ENCODE measurements at regions not wholly inside any gene's neighbourhood (a gene's known extent, or its start where the extent isn't known, plus 50 kb on each side); places are given as distances from the start of the nearest gene placed in this dataset.
A peak's percentile ranks its signal among the peaks of the same experiment; 100 is the strongest.

DNA sequence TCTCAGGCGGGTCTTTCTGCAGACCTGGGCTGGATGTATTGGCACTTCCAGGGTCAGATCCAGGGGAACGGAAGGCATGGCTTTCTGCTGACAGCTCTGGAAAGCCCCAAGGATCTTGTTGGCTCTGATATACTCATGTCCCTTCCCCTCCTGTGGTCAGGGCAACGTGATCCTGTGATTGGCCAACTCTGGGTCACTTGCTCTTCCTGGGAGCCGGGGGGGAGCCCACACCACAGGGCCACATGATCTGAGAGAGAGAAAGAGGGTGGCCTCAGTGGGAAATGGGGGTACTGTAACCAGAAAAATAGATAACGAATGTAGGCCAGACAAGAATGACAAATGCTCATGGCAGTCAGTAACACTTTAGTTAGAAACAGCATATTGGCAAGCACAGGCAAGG is 223.0 kb downstream of the NFATC2 start:
- Mint-ChIP-seq H3K36me3 (ENCODE audit: low read depth) (no peaks in the 10 kb centered on the region; the same call in 1 of the 2 replicates), H3K27me3 (ENCODE audit: insufficient read depth) (no peaks in the 10 kb centered on the region; the same call in 1 of the 2 replicates), H3K27ac (no peak overlapping the region), H3K4me1 (ENCODE audit: low read depth) (no peaks in the 10 kb centered on the region), H3K4me3 (no peak overlapping the region), H3K9me3 (peaks cover 11% of the 10 kb centered on the region; the same call in 1 of the 2 replicates)
- DNase-seq = no peak
- TF ChIP-seq, protein P1, sequence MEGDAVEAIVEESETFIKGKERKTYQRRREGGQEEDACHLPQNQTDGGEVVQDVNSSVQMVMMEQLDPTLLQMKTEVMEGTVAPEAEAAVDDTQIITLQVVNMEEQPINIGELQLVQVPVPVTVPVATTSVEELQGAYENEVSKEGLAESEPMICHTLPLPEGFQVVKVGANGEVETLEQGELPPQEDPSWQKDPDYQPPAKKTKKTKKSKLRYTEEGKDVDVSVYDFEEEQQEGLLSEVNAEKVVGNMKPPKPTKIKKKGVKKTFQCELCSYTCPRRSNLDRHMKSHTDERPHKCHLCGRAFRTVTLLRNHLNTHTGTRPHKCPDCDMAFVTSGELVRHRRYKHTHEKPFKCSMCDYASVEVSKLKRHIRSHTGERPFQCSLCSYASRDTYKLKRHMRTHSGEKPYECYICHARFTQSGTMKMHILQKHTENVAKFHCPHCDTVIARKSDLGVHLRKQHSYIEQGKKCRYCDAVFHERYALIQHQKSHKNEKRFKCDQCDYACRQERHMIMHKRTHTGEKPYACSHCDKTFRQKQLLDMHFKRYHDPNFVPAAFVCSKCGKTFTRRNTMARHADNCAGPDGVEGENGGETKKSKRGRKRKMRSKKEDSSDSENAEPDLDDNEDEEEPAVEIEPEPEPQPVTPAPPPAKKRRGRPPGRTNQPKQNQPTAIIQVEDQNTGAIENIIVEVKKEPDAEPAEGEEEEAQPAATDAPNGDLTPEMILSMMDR (IDR thresholded peaks at IDR 0.05) = no peak

DNA sequence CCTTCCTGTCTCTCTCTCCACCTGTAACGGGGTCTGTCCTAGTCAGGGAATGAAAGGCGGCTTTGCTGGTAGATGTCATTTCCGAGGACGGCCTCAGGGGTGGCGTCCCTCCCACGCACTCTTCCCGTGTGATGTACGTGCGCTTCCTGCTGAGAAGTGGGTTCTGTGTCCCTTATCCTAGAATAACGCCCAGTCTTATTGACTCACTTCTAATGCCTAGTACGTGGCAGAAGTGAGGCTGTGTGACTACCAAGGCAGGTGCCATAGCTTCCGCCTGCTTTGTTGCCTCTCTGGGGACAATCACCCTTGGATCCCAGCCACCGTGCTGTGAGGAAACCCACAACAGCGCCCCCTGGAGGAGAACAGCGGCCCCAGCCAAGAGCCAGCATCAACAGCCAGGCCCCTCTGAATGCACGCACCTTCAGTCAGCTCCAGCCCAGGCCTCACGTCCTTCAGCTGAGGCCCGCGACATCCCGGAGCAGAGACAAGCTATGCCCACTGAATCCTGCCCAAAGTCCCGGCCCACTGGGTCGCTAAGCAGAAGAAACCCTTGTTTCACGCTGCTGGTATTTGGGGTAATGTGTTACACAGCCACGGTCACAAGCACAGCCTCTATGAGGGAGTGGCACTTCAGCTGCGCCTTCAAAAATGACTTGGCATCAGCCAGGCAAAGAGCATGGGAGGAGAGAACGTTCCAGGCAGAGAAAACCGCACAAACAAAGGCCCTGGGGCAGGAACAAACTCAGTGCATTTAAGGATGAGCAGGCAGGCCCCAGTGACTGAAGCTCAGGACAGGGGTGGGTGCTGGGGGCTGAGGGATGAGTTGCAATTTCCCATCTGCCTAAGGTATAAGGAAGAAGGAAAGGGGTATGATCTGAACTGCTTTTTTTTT is 224.2 kb downstream of the NFATC2 start:
- no peaks in the 10 kb centered on the region for H3K4me1 Mint-ChIP-seq (ENCODE audit: low read depth)
- H3K9me3 Mint-ChIP-seq = peaks cover 11% of the 10 kb centered on the region; the same call in 1 of the 2 replicates
- TF ChIP-seq, protein P1 (IDR thresholded peaks at IDR 0.05) = peak; percentile 81
- no peak overlapping the region for H3K4me3 Mint-ChIP-seq
- H3K27ac Mint-ChIP-seq = no peak overlapping the region
- no peaks in the 10 kb centered on the region; the same call in 1 of the 2 replicates for H3K27me3 Mint-ChIP-seq (ENCODE audit: insufficient read depth)
- DNase-seq = no peak
- H3K36me3 Mint-ChIP-seq (ENCODE audit: low read depth) = no peaks in the 10 kb centered on the region; the same call in 1 of the 2 replicates

DNA sequence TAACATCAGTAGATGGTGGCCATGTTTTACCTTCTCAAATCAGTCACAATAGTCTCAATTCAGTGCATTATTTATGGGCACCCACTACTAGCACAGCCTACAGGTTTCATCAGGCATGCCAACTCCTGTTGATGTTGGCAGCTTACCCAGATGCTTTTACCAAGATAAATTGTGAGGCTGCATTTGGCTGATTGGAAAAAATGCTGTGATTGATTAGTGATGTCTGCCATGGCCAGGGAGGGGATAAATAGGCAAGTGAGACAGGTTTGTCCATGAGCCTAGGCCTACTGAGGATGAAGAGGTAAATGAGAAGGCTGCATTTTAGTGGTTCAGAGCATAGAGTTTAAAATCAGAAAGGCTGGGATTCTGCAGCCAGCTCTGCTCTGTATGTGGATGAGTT is 227.1 kb downstream of the NFATC2 start:
- Mint-ChIP-seq H3K4me1 (ENCODE audit: low read depth) (peaks cover 10% of the 10 kb centered on the region), H3K27me3 (ENCODE audit: insufficient read depth) (no peaks in the 10 kb centered on the region; the same call in 1 of the 2 replicates), H3K4me3 (no peak overlapping the region), H3K27ac (no peak overlapping the region), H3K9me3 (peaks cover 11% of the 10 kb centered on the region; the same call in 1 of the 2 replicates), H3K36me3 (ENCODE audit: low read depth) (no peaks in the 10 kb centered on the region; the same call in 1 of the 2 replicates)
- no peak for DNase-seq
- TF ChIP-seq, protein P1 (IDR thresholded peaks at IDR 0.05) = no peak

DNA sequence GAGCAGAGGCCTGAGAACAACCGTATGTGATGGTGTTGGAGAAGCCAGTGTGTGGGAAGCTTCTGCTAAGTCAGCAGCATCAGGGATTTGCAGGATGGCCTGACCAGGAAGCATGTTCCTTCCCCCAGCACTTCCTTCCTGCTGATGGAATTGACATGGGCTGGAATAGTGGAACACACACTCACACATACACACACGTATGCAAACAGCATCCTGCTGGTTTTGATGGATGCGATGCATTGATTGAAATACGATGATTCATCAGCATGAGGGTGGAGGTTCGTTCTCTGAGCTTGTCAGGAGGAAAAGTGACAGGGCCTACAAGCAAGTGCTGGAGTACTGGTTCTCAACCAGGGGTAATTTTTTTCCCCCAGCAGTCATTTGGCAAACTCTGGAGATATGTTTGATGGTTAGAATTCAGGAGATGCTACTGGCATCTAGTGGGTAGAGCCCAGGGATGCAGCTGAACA is 229.1 kb downstream of the NFATC2 start:
- no peak for DNase-seq
- no peak overlapping the region for H3K27ac Mint-ChIP-seq
- H3K9me3 Mint-ChIP-seq = peaks cover 11% of the 10 kb centered on the region; the same call in 1 of the 2 replicates
- no peak overlapping the region for H3K4me3 Mint-ChIP-seq
- H3K36me3 Mint-ChIP-seq (ENCODE audit: low read depth) = no peaks in the 10 kb centered on the region; the same call in 1 of the 2 replicates
- H3K4me1 Mint-ChIP-seq (ENCODE audit: low read depth) = peaks cover 18% of the 10 kb centered on the region
- H3K27me3 Mint-ChIP-seq (ENCODE audit: insufficient read depth) = no peaks in the 10 kb centered on the region; the same call in 1 of the 2 replicates
- TF ChIP-seq, protein P1 (IDR thresholded peaks at IDR 0.05) = 0 out of 2 replicates have a peak, but pooled peaks have one; percentile 18

DNA sequence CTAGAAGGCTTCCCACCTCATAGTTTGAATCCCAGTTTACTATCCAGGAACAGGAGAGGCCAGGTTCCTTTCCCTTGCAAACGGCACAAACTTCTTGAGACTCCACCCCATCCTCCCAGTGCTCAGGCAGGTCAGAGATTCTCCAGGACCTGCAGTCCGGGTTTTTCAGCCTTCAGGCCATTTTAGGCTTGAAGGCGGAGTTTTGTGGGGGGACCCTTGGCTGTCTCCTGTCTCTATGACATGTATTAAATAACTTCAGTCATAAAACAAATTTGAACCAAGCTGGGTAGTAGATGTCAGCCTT is 230.1 kb downstream of the NFATC2 start:
- Mint-ChIP-seq H3K4me1 (ENCODE audit: low read depth) (peaks cover 18% of the 10 kb centered on the region), H3K27me3 (ENCODE audit: insufficient read depth) (no peaks in the 10 kb centered on the region; the same call in 1 of the 2 replicates), H3K4me3 (no peak overlapping the region), H3K27ac (no peak overlapping the region), H3K36me3 (ENCODE audit: low read depth) (no peaks in the 10 kb centered on the region; the same call in 1 of the 2 replicates), H3K9me3 (peaks cover 11% of the 10 kb centered on the region; the same call in 1 of the 2 replicates)
- DNase-seq = no peak
- TF ChIP-seq, protein P1 (IDR thresholded peaks at IDR 0.05) = no peak
